ENCODE measurements at regions not wholly inside any gene's neighbourhood (a gene's known extent, or its start where the extent isn't known, plus 50 kb on each side); places are given as distances from the start of the nearest gene placed in this dataset.
"Not testable (repeated sequence)": the region's sequence is repeated elsewhere in the genome, so short reads cannot be mapped to it uniquely, and the experiment has no call there.

GRCh38 chr3:140752499-140752898 lies 74.6 kb downstream of the TRIM42 start:
- DNase-seq = no peak

- DNase-seq = no peak
Measured at GRCh38 chr3:140753865-140754754, 76.2 kb downstream of the TRIM42 start.

- no peak for DNase-seq
Measured at GRCh38 chr3:140754936-140755335, 77.1 kb downstream of the TRIM42 start.

GRCh38 chr3:140756240-140757016 lies 78.6 kb downstream of the TRIM42 start:
- DNase-seq = no peak

GRCh38 chr3:140758791-140759444 lies 81.1 kb downstream of the TRIM42 start:
- DNase-seq = no peak

- DNase-seq = no peak
Measured at GRCh38 chr3:140760324-140761075, 82.6 kb downstream of the TRIM42 start.

GRCh38 chr3:140761076-140761639 lies 83.3 kb downstream of the TRIM42 start:
- no peak for DNase-seq

GRCh38 chr3:140762746-140763145 lies 84.9 kb downstream of the TRIM42 start:
- no peak for DNase-seq

- DNase-seq = no peak
Measured at GRCh38 chr3:140763532-140763931, 85.7 kb downstream of the TRIM42 start.

GRCh38 chr3:140765246-140765645 lies 87.4 kb downstream of the TRIM42 start:
- DNase-seq = no peak

GRCh38 chr3:140766465-140766864 lies 88.6 kb downstream of the TRIM42 start:
- no peak for DNase-seq

GRCh38 chr3:140767566-140767965 lies 89.7 kb downstream of the TRIM42 start:
- DNase-seq = no peak

- no peak for DNase-seq
Measured at GRCh38 chr3:140768941-140769340, 91.1 kb downstream of the TRIM42 start.

- DNase-seq = no peak
Measured at GRCh38 chr3:140769951-140770350, 92.1 kb downstream of the TRIM42 start.

GRCh38 chr3:140770977-140771667 lies 93.3 kb downstream of the TRIM42 start:
- DNase-seq = no peak

GRCh38 chr3:140777631-140778233 lies 99.9 kb downstream of the TRIM42 start:
- DNase-seq = no peak

- DNase-seq = no peak
Measured at GRCh38 chr3:140791368-140791767, 113.5 kb downstream of the TRIM42 start.

GRCh38 chr3:140794507-140794906 lies 116.6 kb downstream of the TRIM42 start:
- DNase-seq = no peak

GRCh38 chr3:140802898-140803297 lies 125.0 kb downstream of the TRIM42 start:
- DNase-seq = not testable (repeated sequence)

GRCh38 chr3:140809316-140809715 lies 131.5 kb downstream of the TRIM42 start:
- no peak for DNase-seq

Data from KG1 (cell line).